Stimulated activated CD8-positive, alpha-beta memory T cell treated with anti-CD3 and anti-CD28 coated beads, Interleukin-12 subunit alpha, Interleukin-12 subunit beta, amount 100 ng/mL, for 24 hours (primary cell): ENCODE measurements at regions not wholly inside any gene's neighbourhood (a gene's known extent, or its start where the extent isn't known, plus 50 kb on each side); places are given as distances from the start of the nearest gene placed in this dataset.

Experiments used
- DNase-seq: peaks from one replicate; pipeline ENCODE4 v3.0.0-alpha.2; 2020; ENCODE audit errors: extremely low read depth

- no peak for DNase-seq
Observed at GRCh38 chr15:91521996-91522395, 331.5 kb upstream of the SLCO3A1 start.

DNA sequence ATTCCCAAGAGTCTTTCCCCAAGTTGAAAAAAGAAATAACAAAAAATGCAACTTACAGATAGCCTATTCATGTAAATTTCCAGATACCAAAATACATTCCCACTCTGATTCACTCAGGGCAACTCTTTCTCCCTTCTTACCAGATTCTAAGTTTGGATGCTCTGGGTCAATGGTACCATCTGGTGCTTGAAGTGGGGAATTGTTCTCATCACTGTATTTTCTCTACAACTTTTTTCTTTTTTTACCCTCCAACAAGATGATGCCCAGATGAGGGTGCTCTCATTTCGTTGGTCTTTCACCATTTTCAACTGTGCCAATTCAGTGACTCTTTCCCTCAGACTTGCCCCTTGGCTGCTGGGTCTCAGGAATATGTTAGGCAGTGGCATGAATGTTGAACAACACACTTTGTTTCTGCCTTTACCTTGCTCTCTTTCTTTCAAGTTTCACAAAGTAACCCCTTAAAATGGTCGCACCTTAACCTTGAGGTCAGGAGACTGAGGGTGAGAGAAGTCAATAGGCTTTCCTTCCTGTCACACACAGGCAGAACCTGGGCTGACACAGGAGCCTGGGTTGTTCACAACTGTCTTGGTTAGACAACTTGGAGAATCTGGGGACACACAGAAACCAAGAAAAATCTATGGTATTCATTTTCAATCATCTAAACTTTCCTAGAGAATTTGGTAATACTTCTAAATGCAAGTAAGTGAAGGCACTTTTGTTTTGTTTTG lies 330.7 kb upstream of the SLCO3A1 start:
- no peak for DNase-seq

DNA sequence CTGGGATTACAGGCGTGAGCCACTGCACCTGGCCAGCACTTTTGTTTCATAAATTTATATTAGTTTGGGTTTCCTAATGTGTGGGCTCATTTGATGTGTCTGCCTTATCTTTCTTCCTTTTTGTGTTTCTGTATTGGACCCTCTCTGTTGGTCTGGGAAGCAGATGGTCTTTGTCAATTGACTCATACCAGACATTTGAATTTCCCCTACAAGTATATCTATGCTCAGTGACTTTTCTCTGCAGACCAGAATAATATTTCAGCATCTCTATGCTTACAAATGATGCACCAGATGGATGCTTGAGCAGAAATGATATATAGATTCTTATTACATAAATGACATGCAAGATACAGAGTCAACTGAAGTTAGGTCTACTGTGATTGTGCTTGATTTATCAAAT lies 329.9 kb upstream of the SLCO3A1 start:
- no peak for DNase-seq

DNA sequence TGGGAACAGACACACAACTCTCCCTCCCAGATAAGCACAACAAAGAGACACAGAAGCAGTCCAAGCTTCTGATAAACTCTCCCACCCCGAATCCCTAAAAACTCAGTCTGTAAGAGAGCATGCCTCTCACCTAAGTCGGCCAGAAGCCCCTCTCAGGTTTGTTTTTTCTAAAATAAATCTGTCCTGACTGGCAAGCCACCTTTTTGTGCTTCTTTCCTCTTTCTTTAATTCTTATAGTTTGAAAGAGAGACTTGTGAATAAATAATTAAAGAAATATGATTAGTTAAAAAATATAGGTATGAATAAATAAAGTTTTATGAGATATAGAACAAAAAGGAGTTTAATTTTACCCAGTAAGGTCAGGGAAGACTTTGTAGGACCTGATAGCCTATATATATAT lies 329.0 kb upstream of the SLCO3A1 start:
- DNase-seq, result no peak

- no peak for DNase-seq
Observed at GRCh38 chr15:91525751-91526150, 327.8 kb upstream of the SLCO3A1 start.

- DNase-seq, result no peak
Observed at GRCh38 chr15:91526424-91526823, 327.1 kb upstream of the SLCO3A1 start.

DNA sequence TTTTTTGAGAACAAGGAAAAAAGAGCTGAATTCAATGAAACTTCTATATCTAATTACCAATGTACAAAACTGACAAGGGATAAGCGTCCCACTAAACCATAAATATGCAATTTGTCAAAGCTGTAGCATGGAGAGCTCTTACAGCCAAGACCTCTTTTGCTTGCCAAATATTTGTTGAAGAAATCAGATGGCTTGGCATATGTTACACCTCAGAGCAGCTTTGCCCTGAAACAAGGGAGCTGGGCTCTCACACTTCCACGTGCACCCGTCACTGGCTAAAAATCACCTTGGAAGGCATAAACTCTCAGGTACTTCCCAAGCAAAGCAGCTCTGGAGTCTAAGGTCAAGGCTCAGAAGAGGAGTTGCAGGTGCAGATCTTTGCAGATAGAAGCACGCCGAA lies 324.7 kb upstream of the SLCO3A1 start:
- DNase-seq, result no peak

- no peak for DNase-seq
Observed at GRCh38 chr15:91529534-91529933, 324.0 kb upstream of the SLCO3A1 start.

- no peak for DNase-seq
Observed at GRCh38 chr15:91530279-91530678, 323.2 kb upstream of the SLCO3A1 start.

GRCh38 chr15:91530956-91531582 lies 322.4 kb upstream of the SLCO3A1 start:
- no peak for DNase-seq

DNA sequence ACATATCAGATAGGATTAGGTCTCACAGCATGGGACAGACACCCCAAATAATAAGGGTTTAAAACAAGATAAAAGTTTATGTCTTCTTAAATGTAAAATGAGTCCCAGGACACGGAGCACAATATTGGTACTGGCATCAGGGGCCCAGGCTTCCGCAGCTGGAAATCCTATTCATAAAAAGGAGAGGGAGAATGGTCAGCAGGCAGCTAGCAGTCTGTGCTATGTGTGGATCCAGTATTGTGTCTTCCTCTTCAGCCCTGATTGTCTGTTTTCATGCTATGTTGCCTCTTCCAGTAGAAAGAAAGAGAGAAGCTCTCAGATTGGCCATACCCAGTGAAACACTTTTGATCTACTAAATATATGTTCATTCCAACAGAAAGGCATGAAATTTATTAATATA lies 319.3 kb upstream of the SLCO3A1 start:
- DNase-seq, result no peak

DNA sequence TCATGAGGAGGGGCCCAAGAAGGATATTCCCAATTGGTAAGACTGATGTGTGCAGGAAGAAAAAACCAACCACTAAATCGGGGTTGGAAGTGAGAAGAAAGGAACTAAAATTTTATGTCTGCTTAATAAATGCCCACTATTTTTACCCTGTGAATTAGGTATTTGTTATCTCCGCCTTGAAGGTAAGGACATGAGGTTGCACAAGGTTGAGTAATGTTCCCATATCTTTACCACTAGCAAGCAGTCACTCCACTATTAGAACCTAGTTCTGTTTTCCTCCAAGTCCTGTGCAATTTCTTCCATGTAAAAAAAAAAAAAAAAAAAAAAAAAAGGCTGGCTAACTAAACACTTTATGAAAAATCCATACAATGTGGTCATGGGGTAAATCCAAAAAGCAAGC lies 318.5 kb upstream of the SLCO3A1 start:
- no peak for DNase-seq

DNA sequence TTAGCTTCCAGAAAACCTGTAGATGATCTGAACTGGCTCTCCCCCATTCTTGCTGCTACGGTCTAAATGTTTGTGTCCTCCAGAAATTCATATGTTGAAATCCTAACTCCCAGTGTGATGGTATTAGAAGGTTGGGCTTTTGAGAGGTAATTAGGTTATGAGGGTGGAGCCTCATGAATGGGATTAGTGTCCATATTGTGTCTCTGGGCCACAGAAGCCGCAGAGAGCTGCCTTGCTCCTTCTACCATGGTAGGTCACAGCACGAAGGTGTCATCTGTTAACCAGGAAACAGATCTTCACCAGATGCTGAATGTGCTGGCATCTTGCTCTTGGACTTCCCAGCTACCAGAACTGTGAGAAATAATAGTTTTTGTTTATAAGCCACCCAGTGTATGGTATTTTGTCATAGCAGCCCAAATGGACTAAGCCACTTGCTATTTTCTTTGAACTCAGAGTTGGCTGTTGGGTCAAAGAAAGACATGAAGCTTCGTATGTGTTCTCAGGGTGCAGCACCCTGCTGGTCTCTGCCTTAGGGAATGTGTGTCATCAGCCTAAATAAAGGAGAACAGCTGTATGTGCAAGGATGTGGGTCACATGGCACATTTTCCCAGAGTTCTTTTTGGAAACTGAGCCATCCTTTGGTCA lies 317.5 kb upstream of the SLCO3A1 start:
- no peak for DNase-seq

- no peak for DNase-seq
Observed at GRCh38 chr15:91537856-91538255, 315.7 kb upstream of the SLCO3A1 start.

- no peak for DNase-seq
Observed at GRCh38 chr15:91538782-91539181, 314.7 kb upstream of the SLCO3A1 start.

DNA sequence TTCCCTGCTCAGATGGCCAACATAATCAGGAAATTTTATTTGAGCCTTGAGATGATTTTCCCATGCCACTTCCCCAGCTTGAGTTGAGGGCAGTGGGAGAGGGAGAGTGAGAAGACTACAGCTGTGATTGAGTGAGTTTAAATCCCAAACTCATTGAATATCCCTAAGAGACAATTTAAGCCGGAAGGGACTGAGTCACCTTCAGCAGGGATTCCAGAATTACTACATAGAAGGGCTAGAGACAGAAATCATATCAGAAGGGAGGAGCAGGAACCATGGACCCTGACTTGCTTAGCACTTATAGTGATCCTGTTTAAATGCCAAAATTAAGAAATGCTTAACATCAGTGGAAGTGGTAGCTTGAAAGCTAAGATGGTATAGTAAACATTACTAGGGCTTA lies 312.2 kb upstream of the SLCO3A1 start:
- DNase-seq, result no peak

DNA sequence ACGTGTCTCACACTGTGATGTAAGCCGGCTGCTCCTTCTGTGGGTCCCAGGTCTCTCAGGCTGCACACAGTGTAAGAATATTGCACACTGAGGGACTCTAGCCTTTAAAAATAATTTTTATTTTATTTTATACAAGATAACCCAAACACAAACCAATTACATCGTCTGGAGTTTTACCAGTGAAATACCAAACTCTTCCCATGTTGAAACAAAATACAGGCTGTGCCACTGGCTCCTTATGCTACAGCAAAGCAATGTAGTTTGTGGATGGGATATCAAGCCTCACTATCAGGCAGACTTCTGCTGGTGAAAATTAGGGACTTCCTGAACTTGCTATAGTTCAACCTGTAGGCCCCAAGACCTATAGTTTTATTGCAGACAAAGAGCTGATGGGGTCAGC lies 311.3 kb upstream of the SLCO3A1 start:
- no peak for DNase-seq

DNA sequence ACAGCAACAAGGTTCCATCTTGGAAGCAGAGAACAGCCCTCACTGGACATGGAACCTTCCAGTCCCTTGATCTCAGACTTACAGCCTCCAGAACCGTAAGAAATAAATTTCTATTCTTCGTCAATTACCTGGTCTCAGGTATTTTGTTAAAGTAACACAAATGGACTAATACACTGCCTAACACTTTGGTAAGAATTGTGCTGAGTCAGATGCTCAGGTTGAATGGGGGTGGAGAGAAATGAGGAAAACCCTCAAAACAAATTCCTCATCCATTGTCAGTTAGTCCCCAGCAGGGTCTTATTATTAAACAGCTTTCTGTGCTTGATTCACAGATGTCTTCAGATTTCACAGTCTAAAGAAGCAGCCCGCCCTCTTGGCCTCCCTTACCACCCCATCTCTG lies 306.2 kb upstream of the SLCO3A1 start:
- DNase-seq, result no peak

- no peak for DNase-seq
Observed at GRCh38 chr15:91548549-91548948, 305.0 kb upstream of the SLCO3A1 start.

DNA sequence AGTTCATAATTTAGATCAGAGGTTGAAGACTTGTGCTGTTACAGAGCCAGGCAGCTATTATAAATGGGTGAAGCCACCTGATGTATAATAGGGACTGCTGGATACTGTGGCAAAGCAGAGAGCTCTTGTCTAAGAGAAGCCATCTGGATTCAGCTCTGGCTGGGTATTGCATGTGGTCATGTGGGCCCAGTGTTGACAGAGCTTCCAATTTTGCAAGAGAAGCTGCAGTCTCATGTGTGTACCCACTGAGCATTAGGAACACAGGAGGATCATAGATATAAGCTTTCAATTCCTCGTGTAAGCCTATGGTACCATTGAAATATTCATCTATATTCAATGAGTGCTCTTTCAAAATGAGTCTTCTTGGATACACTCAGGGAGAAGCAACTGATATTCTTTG lies 303.9 kb upstream of the SLCO3A1 start:
- no peak for DNase-seq

DNA sequence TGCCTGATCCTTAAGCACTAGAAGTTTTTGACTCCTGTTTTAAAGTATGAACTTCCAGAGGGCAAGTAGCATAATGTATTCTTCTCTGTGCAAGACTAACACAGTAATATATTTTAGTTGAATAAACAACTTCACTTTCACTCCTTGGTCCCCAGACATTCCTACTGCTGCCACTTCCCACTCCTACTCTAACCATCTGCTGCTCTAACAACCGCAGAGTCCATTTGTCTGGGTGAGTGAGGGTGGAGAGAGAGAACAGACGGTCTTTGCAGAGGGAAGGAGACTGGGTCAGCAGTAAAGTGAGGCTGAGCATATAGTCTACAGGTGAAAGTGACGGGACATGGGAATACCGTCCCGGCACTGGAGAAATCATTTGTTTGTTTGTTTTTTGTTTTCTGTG lies 301.0 kb upstream of the SLCO3A1 start:
- no peak for DNase-seq

DNA sequence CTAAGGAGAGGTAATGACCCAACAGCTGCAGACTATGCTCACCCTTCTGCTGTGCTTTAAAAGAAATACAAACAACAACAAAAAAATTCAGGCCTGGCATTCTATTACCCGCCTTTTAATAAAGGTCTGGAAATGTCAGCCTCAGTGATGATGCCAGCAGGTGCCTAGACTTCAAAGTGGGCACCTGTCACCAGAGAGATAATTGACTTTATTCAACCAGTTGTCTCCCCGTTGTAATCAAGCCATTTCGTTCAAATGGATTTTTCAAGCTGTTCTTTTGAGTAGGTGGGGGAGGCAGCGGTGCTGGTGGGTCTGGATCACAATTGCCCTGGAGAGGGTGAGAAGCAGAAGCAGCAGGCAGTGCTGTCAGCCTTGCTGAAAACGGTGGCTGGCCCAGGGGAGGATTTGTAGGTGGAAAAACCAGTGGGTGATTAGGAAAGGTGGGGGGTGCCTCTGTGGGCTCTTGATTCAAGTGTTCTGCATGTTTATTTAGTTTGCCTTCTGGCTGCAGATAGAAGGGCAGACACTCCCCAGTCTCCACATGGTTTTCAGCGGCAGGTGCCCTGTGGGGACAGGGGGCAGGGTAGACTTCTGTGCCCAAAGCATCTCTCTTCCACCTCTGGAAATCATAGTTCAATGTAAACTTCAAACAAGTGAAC lies 300.2 kb upstream of the SLCO3A1 start:
- no peak for DNase-seq

GRCh38 chr15:91555312-91555711 lies 298.2 kb upstream of the SLCO3A1 start:
- DNase-seq, result no peak
